B cell (primary cell): ENCODE measurements at regions not wholly inside any gene's neighbourhood (a gene's known extent, or its start where the extent isn't known, plus 50 kb on each side); places are given as distances from the start of the nearest gene placed in this dataset.

ENCODE experiments used
- ATAC-seq: fragments of 200-7000 bp; cut with Tn5 transposase; one replicate; pipeline ENCODE4 v1.10.0; 2021; ENCODE audit warnings: low read depth, mild to moderate bottlenecking, moderate number of reproducible peaks, moderate library complexity
- CTCF ChIA-PET: fragments of 350-600 bp; sonication (Branson Sonifier 250); formaldehyde crosslinking; loops from one replicate; lab custom pipeline; 2021; ENCODE audit warnings: antibody characterized with exemption, inconsistent platforms; lab: Charles Lee
- POLR2A ChIA-PET: fragments of 350-600 bp; sonication (Branson Sonifier 250); formaldehyde crosslinking; loops from one replicate; lab custom pipeline; 2021; ENCODE audit warnings: antibody characterized with exemption; lab: Charles Lee
- DNase-seq: peaks from one replicate; pipeline ENCODE4 v3.0.0; 2013
- H2AFZ ChIP-seq: 2 replicates; pipeline ENCODE4 v1.6.1; 2012; ENCODE audit warnings: mild to moderate bottlenecking, low read depth, low read length; ENCODE audit not compliant: insufficient read depth, poor library complexity, severe bottlenecking
- H3K27ac ChIP-seq, 2 donors: 1 replicate in 1 of 2; 2 replicates in 1 of 2; pipeline ENCODE4 v1.5.1; 2012 to 2013; ENCODE audit warnings: low read length in 2 of 2, mild to moderate bottlenecking in 2 of 2, moderate library complexity in 1 of 2
- H3K27me3 ChIP-seq, 4 experiments: fragments of 200-600 bp in 1 of 4; sonication (generic) in 1 of 4; replicated peaks in 1 of 4; 1 replicate in 2 of 4; 2 replicates in 2 of 4; pipeline versions ENCODE4 v1.6.1 to v1.7.0; 2013 to 2016; ENCODE audit warnings: low read length in 3 of 4, mild to moderate bottlenecking in 2 of 4, mixed read lengths in 1 of 4, moderate library complexity in 1 of 4; ENCODE audit not compliant: insufficient read depth in 4 of 4, control insufficient read depth in 3 of 4; ENCODE audit errors: control extremely low read depth in 1 of 4
- H3K36me3 ChIP-seq, 2 experiments: replicated peaks in 1 of 2; 1 replicate in 1 of 2; 2 replicates in 1 of 2; pipeline versions ENCODE4 v1.6.1 to v1.7.1; 2013; ENCODE audit warnings: low read length in 1 of 2; ENCODE audit not compliant: insufficient read depth in 2 of 2, control insufficient read depth in 1 of 2; ENCODE audit errors: control extremely low read depth in 1 of 2, extremely low read depth in 1 of 2
- H3K4me1 ChIP-seq, 2 donors: fragments of 200-600 bp in 1 of 2; sonication (generic) in 1 of 2; 1 replicate in 1 of 2; 2 replicates in 1 of 2; pipeline versions ENCODE4 v1.5.1 to v1.6.1; 2013 to 2017; ENCODE audit warnings: low read length in 2 of 2; ENCODE audit not compliant: control insufficient read depth in 2 of 2, insufficient read depth in 2 of 2
- H3K4me2 ChIP-seq: replicated peaks from 2 replicates; pipeline ENCODE3; 2012; ENCODE audit warnings: mild to moderate bottlenecking, low read depth, low read length; ENCODE audit not compliant: poor library complexity, severe bottlenecking
- H3K4me3 ChIP-seq, 5 experiments: fragments of 200-600 bp in 1 of 5; sonication (generic) in 1 of 5; 1 replicate in 3 of 5; 2 replicates in 2 of 5; pipeline versions ENCODE4 v1.5.1 to v1.7.0; 2011 to 2016; ENCODE audit warnings: low read length in 4 of 5, mild to moderate bottlenecking in 4 of 5, low read depth in 2 of 5, control low read depth in 1 of 5, moderate library complexity in 1 of 5; ENCODE audit not compliant: insufficient read depth in 1 of 5; ENCODE audit errors: control extremely low read depth in 1 of 5, extremely low read depth in 1 of 5
- H3K79me2 ChIP-seq: fragments of 200-600 bp; sonication (generic); one replicate; pipeline ENCODE4 v1.6.0; 2016; ENCODE audit warnings: low read length; ENCODE audit not compliant: control insufficient read depth, insufficient read depth
- H3K9ac ChIP-seq: fragments of 200-600 bp; sonication (generic); 2 replicates; pipeline ENCODE4 v1.6.1; 2017; ENCODE audit warnings: mild to moderate bottlenecking, low read length, moderate library complexity
- H3K9me3 ChIP-seq, 3 donors: one replicate each; pipeline versions ENCODE4 v1.6.1 to v1.7.1; 2013; ENCODE audit warnings: low read length in 2 of 3; ENCODE audit not compliant: control insufficient read depth in 2 of 3, insufficient read depth in 1 of 3; ENCODE audit errors: control extremely low read depth in 1 of 3
- H4K20me1 ChIP-seq: 2 replicates; pipeline ENCODE4 v1.6.0; 2012; ENCODE audit warnings: mild to moderate bottlenecking, low read length; ENCODE audit not compliant: insufficient read depth, control insufficient read depth, poor library complexity, severe bottlenecking
- H3K27ac Mint-ChIP-seq: one replicate; pipeline ENCODE4 v1.8.0; 2021; ENCODE audit warnings: mixed read lengths
- H3K27me3 Mint-ChIP-seq: one replicate; pipeline ENCODE4 v1.8.0; 2021; ENCODE audit warnings: mixed read lengths
- H3K4me1 Mint-ChIP-seq: one replicate; pipeline ENCODE4 v1.8.0; 2021; ENCODE audit warnings: mixed read lengths
- H3K4me3 Mint-ChIP-seq: one replicate; pipeline ENCODE4 v1.8.0; 2021; ENCODE audit warnings: mixed read lengths
- H3K9me3 Mint-ChIP-seq: one replicate; pipeline ENCODE4 v1.8.0; 2022; ENCODE audit warnings: mixed read lengths; ENCODE audit not compliant: insufficient read depth
- CTCF ChIP-seq: fragments of 200-600 bp; IDR thresholded peaks from one replicate; pipeline ENCODE4 v1.8.0; 2022; ENCODE audit warnings: antibody characterized with exemption, mild to moderate bottlenecking
- EZH2 ChIP-seq: IDR thresholded peaks from 2 replicates; pipeline ENCODE4 v1.6.1; 2012; ENCODE audit warnings: borderline replicate concordance, low read depth, mild to moderate bottlenecking, moderate library complexity, low read length; ENCODE audit not compliant: insufficient read depth, poor library complexity, severe bottlenecking
- WGBS: methylation state at CpG from one replicate; pipeline ENCODE4 v1.1.5; 2013; ENCODE audit warnings: missing lambda C conversion rate; ENCODE audit not compliant: insufficient coverage; 5-methylcytosine and 5-hydroxymethylcytosine counted together
- intact Hi-C: fragments of 100-400 bp; cut with micrococcal nuclease; formaldehyde crosslinking; loops from one replicate; pipeline ENCODE4 v1.10.0; 2022

GRCh38 chr2:184993746-184994145 lies 395.4 kb downstream of the ZNF804A start:
- Histone ChIP-seq H3K9ac (no peak overlapping the region), H3K79me2 (no peaks in the 10 kb centered on the region), H3K4me2 (no peak overlapping the region), H3K27ac (no peak overlapping the region), H3K27me3 (no peaks in the 10 kb centered on the region), H2AFZ (no peak overlapping the region), H3K36me3 (no peaks in the 10 kb centered on the region), H3K4me1 (no peaks in the 10 kb centered on the region), H4K20me1 (no peaks in the 10 kb centered on the region), H3K4me3 (no peak overlapping the region), H3K9me3 (peaks cover 0 to 1% (median 0%) of the 10 kb centered on the region in 3 donors)
- no peak for TF ChIP-seq EZH2
- TF ChIP-seq CTCF: no peak
- Mint-ChIP-seq H3K27ac (no peak overlapping the region), H3K4me3 (no peak overlapping the region), H3K27me3 (no peaks in the 10 kb centered on the region), H3K4me1 (no peaks in the 10 kb centered on the region), H3K9me3 (no peaks in the 10 kb centered on the region)
- intact Hi-C loops: no loop called here
- no peak for DNase-seq
- WGBS: no CpG with 5 or more reads among the region's 2 CpGs
- ChIA-PET POLR2A (no interaction called here), CTCF (no interaction called here)
- no peak for ATAC-seq

- no peaks in the 10 kb centered on the region for H3K4me1 Mint-ChIP-seq
- Histone ChIP-seq H3K79me2 (no peaks in the 10 kb centered on the region), H3K36me3 (no peaks in the 10 kb centered on the region), H3K27me3 (no peaks in the 10 kb centered on the region), H3K9ac (no peak overlapping the region), H3K9me3 (no peaks in the 10 kb centered on the region), H3K27ac (no peak overlapping the region), H3K4me1 (no peaks in the 10 kb centered on the region), H3K4me2 (no peak overlapping the region), H4K20me1 (no peaks in the 10 kb centered on the region), H2AFZ (no peak overlapping the region), H3K4me3 (no peak overlapping the region)
- no peak for TF ChIP-seq EZH2
- TF ChIP-seq CTCF: no peak
- H3K27ac Mint-ChIP-seq: no peak overlapping the region
- peaks cover 15% of the 10 kb centered on the region for H3K9me3 Mint-ChIP-seq
- H3K4me3 Mint-ChIP-seq: no peak overlapping the region
- H3K27me3 Mint-ChIP-seq: no peaks in the 10 kb centered on the region
- POLR2A ChIA-PET: no interaction called here
- 69% methylated on average over 3 of the region's 4 CpGs for WGBS
- ATAC-seq (no peak), DNase-seq (no peak)
- intact Hi-C loops: no loop called here
- CTCF ChIA-PET: no interaction called here
These were observed 408.2 kb downstream of the ZNF804A start for GRCh38 chr2:185006481-185006880.
